Vagina (tissue), 2 donors: ENCODE measurements at regions not wholly inside any gene's neighbourhood (a gene's known extent, or its start where the extent isn't known, plus 50 kb on each side); places are given as distances from the start of the nearest gene placed in this dataset.

Experiments used
- POLR2A ChIP-seq, 2 donors: fragments of 450-650 bp; IDR thresholded peaks; one replicate each; pipeline ENCODE4 v1.6.1; 2017; ENCODE audit warnings: antibody characterized with exemption in 2 of 2, mild to moderate bottlenecking in 2 of 2, moderate library complexity in 2 of 2
- POLR2AphosphoS5 ChIP-seq, 2 donors: sonication (generic); formaldehyde crosslinking; IDR thresholded peaks; one replicate each; pipeline ENCODE4 v1.9.0; 2017; ENCODE audit warnings: antibody characterized with exemption in 2 of 2, mild to moderate bottlenecking in 2 of 2, low read depth in 1 of 2; ENCODE audit not compliant: insufficient read depth in 1 of 2

DNA sequence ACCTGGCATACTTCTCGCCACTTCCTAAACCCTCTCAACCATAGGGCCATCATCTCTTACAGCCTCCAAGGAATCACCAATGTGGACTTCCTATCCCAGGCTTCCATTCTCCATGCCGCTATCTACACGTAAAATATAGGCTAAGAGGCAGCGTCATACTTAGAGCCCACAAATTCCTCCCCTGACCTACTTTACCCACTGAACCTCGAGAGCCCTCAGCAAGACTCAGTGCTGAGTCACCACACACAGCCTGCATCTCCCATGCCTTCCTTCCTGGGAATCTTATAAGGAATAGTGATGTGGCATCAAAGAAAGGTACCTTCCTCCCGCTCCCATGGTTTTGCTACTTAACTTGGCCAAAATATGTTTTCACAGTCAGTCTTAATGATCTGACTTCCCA lies 435.6 kb upstream of the NFE2L3 start:
- TF ChIP-seq POLR2AphosphoS5 (IDR thresholded peaks at IDR 0.05; ENCODE audit: insufficient read depth in 1 of 2, low read depth in 1 of 2) (no peak), POLR2A (IDR thresholded peaks at IDR 0.05) (no peak)
